GM12878 (cell line): ENCODE measurements at regions not wholly inside any gene's neighbourhood (a gene's known extent, or its start where the extent isn't known, plus 50 kb on each side); places are given as distances from the start of the nearest gene placed in this dataset.

Source experiments
- CBX3 ChIP-seq: fragments of 200-600 bp; sonication (generic); IDR thresholded peaks from 2 replicates; pipeline ENCODE4 v1.6.1; 2016; ENCODE audit warnings: low read depth, borderline replicate concordance
- CTCF ChIP-seq, 3 experiments: IDR thresholded peaks in 2 of 3; conservative IDR thresholded peaks in 1 of 3; 2 replicates each; pipeline ENCODE4 v1.5.1; 2011; ENCODE audit warnings: low read depth in 3 of 3, low read length in 3 of 3, mild to moderate bottlenecking in 3 of 3, control low read depth in 2 of 3, moderate library complexity in 2 of 3, inconsistent platforms in 1 of 3, mixed read lengths in 1 of 3; ENCODE audit not compliant: control insufficient read depth in 2 of 3, insufficient read depth in 1 of 3; ENCODE audit errors: extremely low read depth in 1 of 3
- EP300 ChIP-seq, 2 experiments: fragments of 150-350 bp in 1 of 2; IDR thresholded peaks; 2 replicates each; pipeline ENCODE4 v1.6.1; 2011 to 2012; ENCODE audit warnings: low read depth in 2 of 2, low read length in 2 of 2, borderline replicate concordance in 1 of 2, improper control_type of control experiment in 1 of 2, inconsistent platforms in 1 of 2; ENCODE audit not compliant: control insufficient read depth in 1 of 2
- JUND ChIP-seq: IDR thresholded peaks from 2 replicates; pipeline ENCODE4 v1.6.1; 2012; ENCODE audit warnings: low read depth, mild to moderate bottlenecking, low read length, improper control_type of control experiment, moderate library complexity
- PBX3 ChIP-seq: IDR thresholded peaks from 2 replicates; pipeline ENCODE4 v1.6.1; 2011; ENCODE audit warnings: mild to moderate bottlenecking, low read depth, low read length, moderate library complexity; ENCODE audit not compliant: insufficient replicate concordance
- POLR2A ChIP-seq: IDR thresholded peaks from 2 replicates; pipeline ENCODE4 v1.6.1; 2011; ENCODE audit warnings: low read depth, mild to moderate bottlenecking, low read length
- RELA ChIP-seq: fragments of 450-650 bp; IDR thresholded peaks from 2 replicates; pipeline ENCODE4 v1.8.0; 2014; ENCODE audit warnings: borderline replicate concordance; ENCODE audit not compliant: partially characterized antibody
- SPI1 ChIP-seq: IDR thresholded peaks from 2 replicates; pipeline ENCODE4 v1.6.1; 2011; ENCODE audit warnings: low read depth, mild to moderate bottlenecking, low read length, moderate library complexity, borderline replicate concordance; ENCODE audit not compliant: insufficient read depth
- SRF ChIP-seq, 2 experiments: IDR thresholded peaks; 2 replicates each; pipeline ENCODE4 v1.6.1; 2011; ENCODE audit warnings: low read depth in 2 of 2, low read length in 2 of 2, mild to moderate bottlenecking in 1 of 2, moderate library complexity in 1 of 2
- ZSCAN29 ChIP-seq: fragments of 450-650 bp; IDR thresholded peaks from 2 replicates; pipeline ENCODE4 v1.6.1; 2017; ENCODE audit warnings: mild to moderate bottlenecking, moderate library complexity

- no peak for TF ChIP-seq JUND
- TF ChIP-seq PBX3: no peak
- no peak for TF ChIP-seq SRF (IDR thresholded peaks at IDR 0.05; ENCODE audit: low read depth in 2 of 2, low read length in 2 of 2)
- TF ChIP-seq SPI1: no peak
- TF ChIP-seq CTCF (IDR thresholded peaks at IDR 0.05 in 2 of 3, conservative IDR thresholded peaks at IDR 0.05 in 1 of 3; ENCODE audit: control insufficient read depth in 2 of 3, extremely low read depth in 1 of 3, insufficient read depth in 1 of 3, low read depth in 3 of 3, low read length in 3 of 3): no peak
- no peak for TF ChIP-seq RELA
- TF ChIP-seq ZSCAN29: no peak
- no peak for TF ChIP-seq EP300 (IDR thresholded peaks at IDR 0.05; ENCODE audit: borderline replicate concordance in 1 of 2, control insufficient read depth in 1 of 2, low read depth in 2 of 2, low read length in 2 of 2)
- no peak for TF ChIP-seq POLR2A
- no peak for TF ChIP-seq CBX3
Observed at GRCh38 chr7:1295776-1296355, 63.2 kb downstream of the UNCX start.
